Endodermal cell (in vitro differentiated cells): ENCODE measurements at regions not wholly inside any gene's neighbourhood (a gene's known extent, or its start where the extent isn't known, plus 50 kb on each side); places are given as distances from the start of the nearest gene placed in this dataset.

Source experiments
- DNase-seq: peaks from one replicate; pipeline ENCODE4 v3.0.0-alpha.2; 2017
- H3K27ac ChIP-seq: 2 replicates; pipeline ENCODE4 v1.5.1; 2013; ENCODE audit warnings: mild to moderate bottlenecking, low read depth, low read length, moderate library complexity
- H3K27me3 ChIP-seq: 2 replicates; pipeline ENCODE4 v1.6.1; 2013; ENCODE audit warnings: mild to moderate bottlenecking, low read length, moderate library complexity; ENCODE audit not compliant: insufficient read depth, control insufficient read depth, poor library complexity, severe bottlenecking
- H3K36me3 ChIP-seq: 2 replicates; pipeline ENCODE4 v1.7.0; 2013; ENCODE audit warnings: mild to moderate bottlenecking, low read length, moderate library complexity; ENCODE audit not compliant: control insufficient read depth, insufficient read depth
- H3K4me1 ChIP-seq: one replicate; pipeline ENCODE4 v1.7.0; 2013; ENCODE audit warnings: low read length; ENCODE audit not compliant: control insufficient read depth, insufficient read depth
- H3K4me3 ChIP-seq: 2 replicates; pipeline ENCODE4 v1.5.1; 2013; ENCODE audit warnings: mild to moderate bottlenecking, low read length, moderate library complexity
- H3K9ac ChIP-seq: 2 replicates; pipeline ENCODE4 v1.6.1; 2013; ENCODE audit warnings: mild to moderate bottlenecking, low read length, moderate library complexity; ENCODE audit not compliant: poor library complexity, severe bottlenecking; ENCODE audit errors: extremely low read depth
- H3K9me3 ChIP-seq: 2 replicates; pipeline ENCODE4 v1.6.1; 2013; ENCODE audit warnings: mild to moderate bottlenecking, low read length, moderate library complexity; ENCODE audit not compliant: control insufficient read depth
- H3K27ac Mint-ChIP-seq: 2 replicates; pipeline ENCODE4 v1.8.0; 2020; ENCODE audit warnings: mixed read lengths
- H3K27me3 Mint-ChIP-seq: 2 replicates; pipeline ENCODE4 v1.8.0; 2021; ENCODE audit warnings: mild to moderate bottlenecking, mixed read lengths; ENCODE audit not compliant: insufficient read depth
- H3K36me3 Mint-ChIP-seq: 2 replicates; pipeline ENCODE4 v1.8.0; 2020; ENCODE audit warnings: low read depth, mixed read lengths
- H3K4me1 Mint-ChIP-seq: 2 replicates; pipeline ENCODE4 v1.8.0; 2020; ENCODE audit warnings: mixed read lengths
- H3K4me3 Mint-ChIP-seq: 2 replicates; pipeline ENCODE4 v1.8.0; 2020; ENCODE audit warnings: mild to moderate bottlenecking, moderate library complexity, mixed read lengths
- H3K9me3 Mint-ChIP-seq: 2 replicates; pipeline ENCODE4 v1.8.0; 2020; ENCODE audit warnings: mild to moderate bottlenecking, mixed read lengths
- CTCF ChIP-seq: fragments of 200-600 bp; sonication (generic); conservative IDR thresholded peaks from 2 replicates; pipeline ENCODE4 v1.5.0; 2021; ENCODE audit warnings: antibody characterized with exemption, mild to moderate bottlenecking
- WGBS, 2 experiments: methylation state at CpG; one replicate each; pipeline versions ENCODE4 v1.1.5 to v1.1.7; 2013; ENCODE audit warnings: missing lambda C conversion rate in 2 of 2, mixed read lengths in 1 of 2; ENCODE audit not compliant: insufficient coverage in 1 of 2, insufficient read length in 1 of 2; 5-methylcytosine and 5-hydroxymethylcytosine counted together

GRCh38 chr11:119529936-119530335 is 107.0 kb upstream of the THY1 start:
- TF ChIP-seq CTCF = no peak
- Histone ChIP-seq H3K4me3 (no peak overlapping the region), H3K9ac (no peak overlapping the region), H3K27ac (no peak overlapping the region), H3K36me3 (no peaks in the 10 kb centered on the region), H3K27me3 (peaks cover 40% of the 10 kb centered on the region), H3K4me1 (peaks cover 11% of the 10 kb centered on the region), H3K9me3 (no peaks in the 10 kb centered on the region)
- H3K27ac Mint-ChIP-seq = no peak overlapping the region
- 63% methylated on average over 4 of the region's 4 CpGs; no CpG with 5 or more reads in 1 of the 2 experiments for WGBS, 2 experiments
- peak; percentile 33 for DNase-seq
- H3K4me3 Mint-ChIP-seq = no peak overlapping the region
- peaks cover 17% of the 10 kb centered on the region for H3K4me1 Mint-ChIP-seq
- H3K36me3 Mint-ChIP-seq = no peaks in the 10 kb centered on the region
- no peaks in the 10 kb centered on the region for H3K9me3 Mint-ChIP-seq
- H3K27me3 Mint-ChIP-seq = peaks cover 51% of the 10 kb centered on the region

GRCh38 chr11:119529063-119529845 is 106.3 kb upstream of the THY1 start:
- Mint-ChIP-seq H3K9me3 (no peaks in the 10 kb centered on the region), H3K27me3 (peaks cover 53% of the 10 kb centered on the region), H3K27ac (no peak overlapping the region), H3K4me3 (no peak overlapping the region), H3K36me3 (no peaks in the 10 kb centered on the region), H3K4me1 (peaks cover 17% of the 10 kb centered on the region)
- H3K9me3 ChIP-seq = no peaks in the 10 kb centered on the region
- no peak for TF ChIP-seq CTCF
- H3K27ac ChIP-seq = no peak overlapping the region
- peak; percentile 38 for DNase-seq
- H3K4me3 ChIP-seq = no peak overlapping the region
- H3K36me3 ChIP-seq = no peaks in the 10 kb centered on the region
- H3K9ac ChIP-seq = no peak overlapping the region
- peaks cover 11% of the 10 kb centered on the region for H3K4me1 ChIP-seq
- H3K27me3 ChIP-seq = peaks cover 40% of the 10 kb centered on the region
- 91% methylated on average over 6 to 11 of the region's 11 CpGs for WGBS, 2 experiments

- Mint-ChIP-seq H3K4me3 (no peak overlapping the region), H3K4me1 (peaks cover 12% of the 10 kb centered on the region), H3K36me3 (no peaks in the 10 kb centered on the region), H3K27me3 (peaks cover 33% of the 10 kb centered on the region), H3K27ac (no peak overlapping the region), H3K9me3 (no peaks in the 10 kb centered on the region)
- H3K36me3 ChIP-seq = no peaks in the 10 kb centered on the region
- WGBS, 2 experiments = 96 to 100% methylated on average over 2 to 5 of the region's 5 CpGs
- TF ChIP-seq CTCF = no peak
- no peak overlapping the region for H3K27ac ChIP-seq
- H3K4me1 ChIP-seq = peaks cover 8% of the 10 kb centered on the region
- H3K27me3 ChIP-seq = peaks cover 13% of the 10 kb centered on the region
- no peak for DNase-seq
- H3K9ac ChIP-seq = no peak overlapping the region
- no peak overlapping the region for H3K4me3 ChIP-seq
- H3K9me3 ChIP-seq = no peaks in the 10 kb centered on the region
These were observed 102.9 kb upstream of the THY1 start for GRCh38 chr11:119525867-119526196.
